ENCODE measurements at regions not wholly inside any gene's neighbourhood (a gene's known extent, or its start where the extent isn't known, plus 50 kb on each side); places are given as distances from the start of the nearest gene placed in this dataset.

DNA sequence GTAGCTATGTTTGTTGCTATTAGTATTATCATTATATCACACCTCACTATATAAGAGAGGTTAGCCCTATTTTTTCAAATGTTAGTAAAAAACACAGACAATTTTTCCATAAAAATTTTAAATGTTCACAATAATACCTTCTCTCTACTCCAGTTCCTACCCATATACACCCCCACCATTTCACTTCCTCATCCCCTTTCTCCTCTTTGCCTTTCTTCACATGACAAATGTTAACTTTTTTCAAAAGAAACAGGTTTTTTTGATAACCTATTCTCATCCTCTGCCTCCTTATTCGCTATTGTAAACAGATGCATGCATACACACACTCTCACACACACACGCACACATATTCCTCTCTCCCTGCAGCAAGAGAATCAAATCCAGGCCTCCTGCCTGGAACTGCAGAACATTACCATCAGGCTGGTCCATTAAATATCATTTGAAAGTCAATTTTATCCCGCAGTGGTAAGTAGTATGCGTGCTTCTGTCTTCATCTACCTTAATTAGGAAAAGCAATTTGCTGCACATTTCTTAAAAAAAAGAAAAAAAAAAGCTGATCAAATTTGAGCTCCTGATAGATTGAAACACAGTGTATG is 55.5 kb downstream of the MID1IP1 start:
- Histone ChIP-seq H3K9ac (ENCODE audit: control insufficient read depth, extremely low read depth, insufficient read depth, low read length) (no peak overlapping the region), H4K20me1 (ENCODE audit: control insufficient read depth, extremely low read depth, insufficient read depth, low read length) (no peaks in the 10 kb centered on the region), H3K9me3 (ENCODE audit: control insufficient read depth, low read depth, low read length) (no peaks in the 10 kb centered on the region), H3K27ac (ENCODE audit: control insufficient read depth, insufficient read depth, low read length) (no peak overlapping the region), H3K4me2 (ENCODE audit: control insufficient read depth, extremely low read depth, insufficient read depth, low read depth, low read length) (no peak overlapping the region), H3K4me1 (ENCODE audit: control insufficient read depth, extremely low read depth, insufficient read depth, low read length) (no peaks in the 10 kb centered on the region), H3K36me3 (ENCODE audit: control insufficient read depth in 2 of 2, extremely low read depth in 1 of 2, insufficient read depth in 2 of 2, low read length in 2 of 2) (no peaks in the 10 kb centered on the region), H2AFZ (ENCODE audit: control insufficient read depth, low read length) (no peak overlapping the region), H3K4me3 (ENCODE audit: control insufficient read depth in 2 of 3, extremely low read depth in 1 of 3, insufficient read depth in 2 of 3, low read depth in 1 of 3, low read length in 3 of 3) (no peak overlapping the region), H3K27me3 (ENCODE audit: control insufficient read depth, extremely low read depth, insufficient read depth, low read length) (no peaks in the 10 kb centered on the region), H3K79me2 (ENCODE audit: control insufficient read depth, insufficient read depth, low read length) (no peaks in the 10 kb centered on the region), H3K9me1 (ENCODE audit: control insufficient read depth, extremely low read depth, insufficient read depth, low read length) (no peaks in the 10 kb centered on the region)
- no peak for DNase-seq (ENCODE audit: low read depth, low spot score)
- no peak for FAIRE-seq
- no peak for TF ChIP-seq EZH2 (IDR thresholded peaks at IDR 0.05; ENCODE audit: low read length)
- TF ChIP-seq, protein P1, sequence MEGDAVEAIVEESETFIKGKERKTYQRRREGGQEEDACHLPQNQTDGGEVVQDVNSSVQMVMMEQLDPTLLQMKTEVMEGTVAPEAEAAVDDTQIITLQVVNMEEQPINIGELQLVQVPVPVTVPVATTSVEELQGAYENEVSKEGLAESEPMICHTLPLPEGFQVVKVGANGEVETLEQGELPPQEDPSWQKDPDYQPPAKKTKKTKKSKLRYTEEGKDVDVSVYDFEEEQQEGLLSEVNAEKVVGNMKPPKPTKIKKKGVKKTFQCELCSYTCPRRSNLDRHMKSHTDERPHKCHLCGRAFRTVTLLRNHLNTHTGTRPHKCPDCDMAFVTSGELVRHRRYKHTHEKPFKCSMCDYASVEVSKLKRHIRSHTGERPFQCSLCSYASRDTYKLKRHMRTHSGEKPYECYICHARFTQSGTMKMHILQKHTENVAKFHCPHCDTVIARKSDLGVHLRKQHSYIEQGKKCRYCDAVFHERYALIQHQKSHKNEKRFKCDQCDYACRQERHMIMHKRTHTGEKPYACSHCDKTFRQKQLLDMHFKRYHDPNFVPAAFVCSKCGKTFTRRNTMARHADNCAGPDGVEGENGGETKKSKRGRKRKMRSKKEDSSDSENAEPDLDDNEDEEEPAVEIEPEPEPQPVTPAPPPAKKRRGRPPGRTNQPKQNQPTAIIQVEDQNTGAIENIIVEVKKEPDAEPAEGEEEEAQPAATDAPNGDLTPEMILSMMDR (optimal IDR thresholded peaks at IDR 0.05 in 1 of 3, IDR thresholded peaks at IDR 0.05 in 1 of 3, conservative IDR thresholded peaks at IDR 0.05 in 1 of 3; ENCODE audit: extremely low read depth in 1 of 3, insufficient read depth in 2 of 3, low read length in 3 of 3) = no peak
- dilution Hi-C loops (cut with MboI; ENCODE audit: extremely low pct_ligation_motif_present, low sequenced_read_pairs) = no loop called here

DNA sequence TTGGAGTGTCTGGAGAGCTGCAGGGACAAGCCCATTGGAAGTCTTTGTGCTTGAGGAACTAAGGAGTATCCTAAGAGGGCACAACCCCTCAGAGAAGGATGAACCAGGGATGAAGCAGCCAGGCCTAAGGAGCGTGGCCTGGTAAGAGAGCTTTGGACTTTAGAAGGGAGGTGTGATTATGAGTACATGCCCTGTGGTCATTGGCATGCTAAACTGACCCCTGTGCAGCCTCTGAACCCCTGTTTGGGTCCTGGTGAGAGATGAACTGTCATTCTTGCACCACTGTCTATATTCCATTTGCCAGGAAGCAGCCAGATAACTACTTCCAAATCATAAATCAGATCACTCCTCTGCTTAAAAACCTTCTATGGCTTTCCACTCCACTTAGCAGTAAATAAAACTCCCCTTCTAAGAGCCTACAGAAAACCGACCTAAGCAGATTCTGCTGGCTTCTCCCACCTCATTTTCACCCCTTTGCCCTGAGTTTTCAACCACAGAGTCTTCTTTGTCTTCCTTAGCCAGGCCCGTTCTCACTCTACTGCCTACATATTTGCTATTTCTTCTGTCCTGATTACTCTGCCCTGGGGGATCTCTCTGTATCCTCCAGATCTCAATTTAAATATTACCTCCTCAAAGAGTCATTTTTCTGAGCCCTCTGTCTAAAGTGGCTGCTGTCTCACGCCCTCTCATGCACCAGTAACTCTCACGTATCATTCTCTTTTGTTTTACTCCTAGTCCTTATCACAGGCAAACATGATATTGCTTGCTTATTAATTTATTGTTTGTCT is 56.7 kb downstream of the MID1IP1 start:
- Histone ChIP-seq H3K4me3 (ENCODE audit: control insufficient read depth in 2 of 3, extremely low read depth in 1 of 3, insufficient read depth in 2 of 3, low read depth in 1 of 3, low read length in 3 of 3) (no peak overlapping the region), H3K79me2 (ENCODE audit: control insufficient read depth, insufficient read depth, low read length) (no peaks in the 10 kb centered on the region), H3K4me1 (ENCODE audit: control insufficient read depth, extremely low read depth, insufficient read depth, low read length) (no peaks in the 10 kb centered on the region), H3K9me1 (ENCODE audit: control insufficient read depth, extremely low read depth, insufficient read depth, low read length) (no peaks in the 10 kb centered on the region), H3K4me2 (ENCODE audit: control insufficient read depth, extremely low read depth, insufficient read depth, low read depth, low read length) (no peak overlapping the region), H3K27ac (ENCODE audit: control insufficient read depth, insufficient read depth, low read length) (no peak overlapping the region), H2AFZ (ENCODE audit: control insufficient read depth, low read length) (no peak overlapping the region), H4K20me1 (ENCODE audit: control insufficient read depth, extremely low read depth, insufficient read depth, low read length) (no peaks in the 10 kb centered on the region), H3K9ac (ENCODE audit: control insufficient read depth, extremely low read depth, insufficient read depth, low read length) (no peak overlapping the region), H3K27me3 (ENCODE audit: control insufficient read depth, extremely low read depth, insufficient read depth, low read length) (no peaks in the 10 kb centered on the region), H3K9me3 (ENCODE audit: control insufficient read depth, low read depth, low read length) (no peaks in the 10 kb centered on the region), H3K36me3 (ENCODE audit: control insufficient read depth in 2 of 2, extremely low read depth in 1 of 2, insufficient read depth in 2 of 2, low read length in 2 of 2) (no peaks in the 10 kb centered on the region)
- DNase-seq (ENCODE audit: low read depth, low spot score) (no peak), FAIRE-seq (no peak)
- dilution Hi-C loops (cut with MboI; ENCODE audit: extremely low pct_ligation_motif_present, low sequenced_read_pairs) = no loop called here
- TF ChIP-seq, protein P1 (optimal IDR thresholded peaks at IDR 0.05 in 1 of 3, IDR thresholded peaks at IDR 0.05 in 1 of 3, conservative IDR thresholded peaks at IDR 0.05 in 1 of 3; ENCODE audit: extremely low read depth in 1 of 3, insufficient read depth in 2 of 3, low read length in 3 of 3) = no peak
- TF ChIP-seq EZH2 (IDR thresholded peaks at IDR 0.05; ENCODE audit: low read length) = no peak

Data from keratinocyte (primary cell).